Gastrocnemius medialis (tissue), 4 donors: ENCODE measurements at regions not wholly inside any gene's neighbourhood (a gene's known extent, or its start where the extent isn't known, plus 50 kb on each side); places are given as distances from the start of the nearest gene placed in this dataset.

Source experiments
- ATAC-seq, 2 donors: fragments of 150-250 bp; one replicate each; pipeline ENCODE4 v1.9.1; 2016
- DNase-seq, 2 donors: peaks; one replicate each; pipeline ENCODE4 v3.0.0-alpha.2; 2019
- H3K27ac ChIP-seq, 4 donors: fragments of 200-600 bp; sonication (generic); 1 replicate in 1 of 4; 2 replicates in 3 of 4; pipeline ENCODE4 v1.5.1; 2016 to 2018; ENCODE audit warnings: mild to moderate bottlenecking in 2 of 4, moderate library complexity in 1 of 4
- H3K27me3 ChIP-seq, 3 donors: fragments of 200-600 bp; sonication (generic) in 2 of 3; 1 replicate in 1 of 3; 2 replicates in 2 of 3; pipeline versions ENCODE4 v1.5.1 to v1.6.0; 2016 to 2019; ENCODE audit warnings: mild to moderate bottlenecking in 1 of 3, moderate library complexity in 1 of 3
- H3K36me3 ChIP-seq, 2 donors: fragments of 200-600 bp; sonication (generic) in 1 of 2; one replicate each; pipeline ENCODE4 v1.5.1; 2017 to 2018
- H3K4me1 ChIP-seq, 2 donors: fragments of 200-600 bp; sonication (generic) in 1 of 2; one replicate each; pipeline ENCODE4 v1.5.1; 2016 to 2017; ENCODE audit warnings: mild to moderate bottlenecking in 2 of 2
- H3K4me3 ChIP-seq, 4 donors: fragments of 200-600 bp; sonication (generic) in 3 of 4; 1 replicate in 1 of 4; 2 replicates in 3 of 4; pipeline ENCODE4 v1.5.1; 2016 to 2019; ENCODE audit warnings: mild to moderate bottlenecking in 2 of 4
- H3K9me3 ChIP-seq, 3 donors: fragments of 200-600 bp; sonication (generic) in 2 of 3; 1 replicate in 1 of 3; 2 replicates in 2 of 3; pipeline ENCODE4 v1.5.1; 2016 to 2019
- CTCF ChIP-seq, 5 experiments: fragments of 450-650 bp in 3 of 5; fragments of 200-600 bp in 2 of 5; sonication (generic) in 2 of 5; IDR thresholded peaks in 4 of 5; conservative IDR thresholded peaks in 1 of 5; 1 replicate in 4 of 5; 2 replicates in 1 of 5; pipeline ENCODE4 v1.5.1; 2016 to 2019; ENCODE audit warnings: antibody characterized with exemption in 5 of 5, mild to moderate bottlenecking in 3 of 5, moderate library complexity in 3 of 5
- POLR2A ChIP-seq, 2 donors: fragments of 450-650 bp; IDR thresholded peaks; one replicate each; pipeline ENCODE4 v1.6.1; 2017; ENCODE audit warnings: antibody characterized with exemption in 2 of 2, mild to moderate bottlenecking in 2 of 2, moderate library complexity in 2 of 2
- in situ Hi-C, 4 donors: fragments of 200-750 bp; cut with MboI; loops; one replicate each; pipeline versions ENCODE4 v1.15.0 to v1.8.0; 2017; ENCODE audit warnings: low sequenced_read_pairs in 4 of 4
- intact Hi-C: fragments of 100-400 bp; cut with DNase I; formaldehyde crosslinking; loops from one replicate; pipeline ENCODE4 v1.15.1; 2023; ENCODE audit warnings: low total_unique reads

DNA sequence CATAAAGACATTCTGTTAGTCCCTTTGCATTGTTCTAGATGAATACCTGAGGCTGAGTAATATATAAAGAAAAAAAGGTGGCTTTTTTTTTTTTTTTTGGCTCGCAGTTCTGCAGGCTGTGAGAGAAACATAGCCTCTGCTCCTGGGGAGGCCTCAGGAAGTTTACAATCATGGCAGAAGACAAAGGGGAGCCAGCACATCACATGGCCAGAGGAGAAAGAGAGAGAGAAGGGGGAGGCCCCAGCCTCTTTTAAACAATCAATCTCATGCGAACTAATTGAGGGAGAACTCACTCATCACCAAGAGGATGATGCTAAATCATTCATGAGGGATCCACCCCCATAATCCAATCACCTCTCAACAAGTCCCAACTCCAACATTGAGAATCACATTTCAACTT lies 364.0 kb upstream of the EPHA5 start:
- no peak for DNase-seq
- intact Hi-C loops: no loop called here
- in situ Hi-C loops: no loop called here
- Histone ChIP-seq H3K4me3 (no peak overlapping the region), H3K36me3 (no peaks in the 10 kb centered on the region), H3K27me3 (no peaks in the 10 kb centered on the region), H3K27ac (no peak overlapping the region), H3K9me3 (no peaks in the 10 kb centered on the region), H3K4me1 (no peaks in the 10 kb centered on the region)
- no peak for TF ChIP-seq POLR2A (IDR thresholded peaks at IDR 0.05)
- TF ChIP-seq CTCF (IDR thresholded peaks at IDR 0.05 in 4 of 5, conservative IDR thresholded peaks at IDR 0.05 in 1 of 5): no peak
- no peak for ATAC-seq

DNA sequence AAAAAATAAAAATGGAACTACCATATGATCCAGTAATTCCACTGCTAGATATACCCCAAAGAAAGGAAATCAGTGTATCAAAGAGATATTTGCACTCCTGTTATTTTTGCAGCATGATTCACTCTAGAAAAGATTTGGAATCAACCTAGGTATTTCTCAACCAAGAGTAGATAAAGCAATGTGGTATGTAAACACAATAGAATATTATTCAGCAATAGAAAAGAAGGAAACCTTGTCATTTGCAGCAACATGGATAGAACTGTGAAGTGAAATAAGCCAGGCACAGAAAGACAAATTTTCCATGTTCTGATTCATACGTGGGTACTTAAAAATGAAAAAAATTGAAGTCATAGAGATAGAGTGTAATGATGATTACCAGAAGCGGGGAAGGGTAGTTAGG lies 362.3 kb upstream of the EPHA5 start:
- ATAC-seq: no peak
- no peak overlapping the region for H3K27ac ChIP-seq
- no peaks in the 10 kb centered on the region for H3K27me3 ChIP-seq
- no peak for DNase-seq
- no peak for TF ChIP-seq CTCF (IDR thresholded peaks at IDR 0.05 in 4 of 5, conservative IDR thresholded peaks at IDR 0.05 in 1 of 5)
- no peak for TF ChIP-seq POLR2A (IDR thresholded peaks at IDR 0.05)
- no peaks in the 10 kb centered on the region for H3K36me3 ChIP-seq
- no peak overlapping the region for H3K4me3 ChIP-seq
- intact Hi-C loops (no loop called here), in situ Hi-C loops (no loop called here)
- no peaks in the 10 kb centered on the region for H3K4me1 ChIP-seq
- no peaks in the 10 kb centered on the region for H3K9me3 ChIP-seq

DNA sequence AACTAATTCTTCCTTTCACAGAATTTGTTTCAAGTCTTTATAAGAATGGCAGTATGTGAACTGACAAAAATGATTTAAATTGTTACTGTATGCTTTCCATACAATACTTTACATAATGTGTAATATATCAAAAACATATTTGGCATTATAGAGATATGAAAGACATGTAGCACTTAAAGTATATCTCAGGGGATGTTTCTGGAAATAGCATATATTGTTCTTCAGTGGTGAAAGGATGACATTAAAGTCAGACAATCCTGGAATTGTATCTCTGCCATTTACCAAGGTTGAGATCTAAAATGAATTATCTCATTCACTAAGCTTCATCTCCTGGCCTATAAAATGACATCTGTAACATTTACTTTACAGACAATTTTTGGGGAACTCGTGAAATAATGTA lies 358.4 kb upstream of the EPHA5 start:
- Histone ChIP-seq H3K4me1 (no peaks in the 10 kb centered on the region), H3K4me3 (no peak overlapping the region), H3K27ac (no peak overlapping the region), H3K9me3 (no peaks in the 10 kb centered on the region), H3K27me3 (no peaks in the 10 kb centered on the region), H3K36me3 (no peaks in the 10 kb centered on the region)
- intact Hi-C loops: no loop called here
- ATAC-seq (no peak), DNase-seq (no peak)
- TF ChIP-seq POLR2A (IDR thresholded peaks at IDR 0.05) (no peak), CTCF (IDR thresholded peaks at IDR 0.05 in 4 of 5, conservative IDR thresholded peaks at IDR 0.05 in 1 of 5) (no peak)
- in situ Hi-C loops: no loop called here

DNA sequence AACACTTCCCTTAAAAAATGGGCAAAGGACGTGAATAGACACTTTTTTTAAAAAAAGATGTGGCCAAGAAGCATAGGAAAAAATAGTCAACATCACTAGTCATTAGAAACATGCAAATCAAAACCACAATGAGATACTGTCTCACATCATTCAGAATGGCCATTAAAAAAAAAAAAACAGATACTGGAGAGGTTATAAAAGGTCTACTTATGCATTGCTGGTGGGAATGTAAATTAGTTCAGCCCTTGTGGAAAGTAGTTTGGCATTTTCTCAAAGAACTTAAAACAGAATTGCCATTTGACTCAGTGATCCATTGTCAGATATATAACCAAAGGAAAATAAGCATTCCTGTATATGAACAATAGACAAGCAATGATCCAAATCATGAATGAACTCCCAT lies 352.8 kb upstream of the EPHA5 start:
- H3K27me3 ChIP-seq: no peaks in the 10 kb centered on the region
- no peak for ATAC-seq
- no peak overlapping the region for H3K27ac ChIP-seq
- no peak for TF ChIP-seq POLR2A (IDR thresholded peaks at IDR 0.05)
- no peak for TF ChIP-seq CTCF (IDR thresholded peaks at IDR 0.05 in 4 of 5, conservative IDR thresholded peaks at IDR 0.05 in 1 of 5)
- H3K36me3 ChIP-seq: no peaks in the 10 kb centered on the region
- no peaks in the 10 kb centered on the region for H3K4me1 ChIP-seq
- in situ Hi-C loops (no loop called here), intact Hi-C loops (no loop called here)
- no peak overlapping the region for H3K4me3 ChIP-seq
- no peaks in the 10 kb centered on the region for H3K9me3 ChIP-seq
- DNase-seq: no peak

GRCh38 chr4:66017671-66018070 lies 347.4 kb upstream of the EPHA5 start:
- no peak overlapping the region for H3K4me3 ChIP-seq
- TF ChIP-seq POLR2A (IDR thresholded peaks at IDR 0.05): no peak
- H3K36me3 ChIP-seq: no peaks in the 10 kb centered on the region
- intact Hi-C loops (no loop called here), in situ Hi-C loops (no loop called here)
- no peak overlapping the region for H3K27ac ChIP-seq
- H3K4me1 ChIP-seq: no peaks in the 10 kb centered on the region
- H3K9me3 ChIP-seq: no peaks in the 10 kb centered on the region
- ATAC-seq (no peak), DNase-seq (no peak)
- H3K27me3 ChIP-seq: no peaks in the 10 kb centered on the region
